ENCODE measurements at regions not wholly inside any gene's neighbourhood (a gene's known extent, or its start where the extent isn't known, plus 50 kb on each side); places are given as distances from the start of the nearest gene placed in this dataset.

GRCh38 chr5:36382890-36383289, 81.2 kb upstream of the RANBP3L start:
- intact Hi-C loops (cut with DNase I), result no loop called here
- WGBS, 3 donors, result 77 to 87% (median 85%) methylated on average over 2 of the region's 2 CpGs
- no peak for TF ChIP-seq POLR2A (IDR thresholded peaks at IDR 0.05)
- TF ChIP-seq EP300 (IDR thresholded peaks at IDR 0.05), result no peak
- TF ChIP-seq CTCF (IDR thresholded peaks at IDR 0.05), result no peak

GRCh38 chr5:36383942-36384341, 82.2 kb upstream of the RANBP3L start:
- no peaks in the 10 kb centered on the region for H3K4me1 ChIP-seq (ENCODE audit: insufficient read depth)
- TF ChIP-seq CTCF (IDR thresholded peaks at IDR 0.05) (no peak), EP300 (IDR thresholded peaks at IDR 0.05) (no peak), POLR2A (IDR thresholded peaks at IDR 0.05) (no peak)
- H3K36me3 ChIP-seq, result no peaks in the 10 kb centered on the region
- H3K9me3 ChIP-seq, result no peaks in the 10 kb centered on the region
- no peaks in the 10 kb centered on the region for H3K27me3 ChIP-seq
- H3K4me3 ChIP-seq, result no peak overlapping the region
- intact Hi-C loops (cut with DNase I), result no loop called here
- WGBS, 3 donors, result 75 to 79% (median 78%) methylated on average over 5 of the region's 5 CpGs
- DNase-seq, result no peak
- H3K27ac ChIP-seq, result no peak overlapping the region

More at GRCh38 chr5:36382890-36383289, 81.2 kb upstream of the RANBP3L start:
- Histone ChIP-seq H3K27me3 (no peaks in the 10 kb centered on the region), H3K36me3 (no peaks in the 10 kb centered on the region), H3K4me3 (no peak overlapping the region), H3K27ac (no peak overlapping the region), H3K4me1 (ENCODE audit: insufficient read depth) (no peaks in the 10 kb centered on the region), H3K9me3 (no peaks in the 10 kb centered on the region)
- no peak for DNase-seq

GRCh38 chr5:36384845-36385244, 83.1 kb upstream of the RANBP3L start:
- 32 to 40% (median 32%) methylated on average over 3 of the region's 3 CpGs for WGBS, 3 donors
- TF ChIP-seq POLR2A (IDR thresholded peaks at IDR 0.05), result no peak
- TF ChIP-seq CTCF (IDR thresholded peaks at IDR 0.05), result no peak
- no peak for TF ChIP-seq EP300 (IDR thresholded peaks at IDR 0.05)
- DNase-seq, result no peak
- Histone ChIP-seq H3K27me3 (no peaks in the 10 kb centered on the region), H3K9me3 (no peaks in the 10 kb centered on the region), H3K36me3 (no peaks in the 10 kb centered on the region), H3K4me1 (ENCODE audit: insufficient read depth) (peaks cover 2% of the 10 kb centered on the region), H3K27ac (no peak overlapping the region), H3K4me3 (no peak overlapping the region)
- intact Hi-C loops (cut with DNase I), result no loop called here

- DNase-seq, result no peak
- Histone ChIP-seq H3K4me1 (ENCODE audit: insufficient read depth) (peaks cover 2% of the 10 kb centered on the region), H3K36me3 (no peaks in the 10 kb centered on the region), H3K27ac (no peak overlapping the region), H3K9me3 (no peaks in the 10 kb centered on the region), H3K27me3 (no peaks in the 10 kb centered on the region), H3K4me3 (no peak overlapping the region)
- intact Hi-C loops (cut with DNase I), result no loop called here
- 95 to 99% (median 98%) methylated on average over 2 of the region's 2 CpGs for WGBS, 3 donors
- TF ChIP-seq POLR2A (IDR thresholded peaks at IDR 0.05) (no peak), EP300 (IDR thresholded peaks at IDR 0.05) (no peak)
Measured at GRCh38 chr5:36385495-36385894, 83.8 kb upstream of the RANBP3L start.

- WGBS, 3 donors, result 73 to 85% (median 77%) methylated on average over 4 of the region's 4 CpGs
- H3K4me3 ChIP-seq, result no peak overlapping the region
- no peak overlapping the region for H3K27ac ChIP-seq
- intact Hi-C loops (cut with DNase I), result no loop called here
- H3K36me3 ChIP-seq, result no peaks in the 10 kb centered on the region
- TF ChIP-seq POLR2A (IDR thresholded peaks at IDR 0.05) (no peak), CTCF (IDR thresholded peaks at IDR 0.05) (no peak), EP300 (IDR thresholded peaks at IDR 0.05) (no peak)
- no peaks in the 10 kb centered on the region for H3K27me3 ChIP-seq
- peaks cover 4% of the 10 kb centered on the region for H3K4me1 ChIP-seq (ENCODE audit: insufficient read depth)
- H3K9me3 ChIP-seq, result no peaks in the 10 kb centered on the region
- no peak for DNase-seq
Measured at GRCh38 chr5:36388288-36388687, 86.6 kb upstream of the RANBP3L start.
